HCT116 (cell line): ENCODE measurements at regions not wholly inside any gene's neighbourhood (a gene's known extent, or its start where the extent isn't known, plus 50 kb on each side); places are given as distances from the start of the nearest gene placed in this dataset.

Source experiments
- CTCF ChIP-seq, 3 experiments: fragments of 200-600 bp in 1 of 3; sonication (generic) in 1 of 3; IDR thresholded peaks in 2 of 3; conservative IDR thresholded peaks in 1 of 3; 2 replicates each; pipeline ENCODE4 v1.5.1; 2012 to 2017; ENCODE audit warnings: low read depth in 2 of 3, low read length in 2 of 3, antibody characterized with exemption in 1 of 3, borderline replicate concordance in 1 of 3, control low read depth in 1 of 3, mild to moderate bottlenecking in 1 of 3, mixed read lengths in 1 of 3, mixed run types in 1 of 3, moderate library complexity in 1 of 3; ENCODE audit not compliant: insufficient read depth in 1 of 3
- POLR2A ChIP-seq: IDR thresholded peaks from 2 replicates; pipeline ENCODE4 v1.7.0; 2011; ENCODE audit warnings: borderline replicate concordance; ENCODE audit not compliant: insufficient read depth, insufficient read length; ENCODE audit errors: extremely low read depth
- SIN3A ChIP-seq: IDR thresholded peaks from 2 replicates; pipeline ENCODE4 v1.6.1; 2012; ENCODE audit warnings: low read depth

DNA sequence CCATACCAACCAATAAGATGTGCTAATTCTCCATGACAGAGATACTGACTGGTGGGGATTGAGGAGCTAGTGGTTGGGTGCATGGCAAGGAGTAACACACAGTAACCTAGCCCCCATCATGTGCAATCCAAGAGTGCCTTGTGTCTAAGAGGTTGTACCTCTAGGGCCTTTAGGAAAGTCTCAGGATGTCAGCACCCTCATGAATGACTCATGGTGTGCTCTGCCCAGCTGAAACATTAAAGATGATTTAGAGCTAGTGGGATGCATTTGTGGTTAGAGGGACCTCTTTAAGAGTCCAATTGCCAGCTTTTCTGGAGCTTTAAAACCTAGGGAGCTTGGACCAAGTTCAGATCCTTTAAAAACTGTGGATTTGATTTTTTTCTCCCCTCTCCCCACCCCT lies 181.1 kb downstream of the HERPUD2 start:
- TF ChIP-seq POLR2A (no peak), CTCF (IDR thresholded peaks at IDR 0.05 in 2 of 3, conservative IDR thresholded peaks at IDR 0.05 in 1 of 3; ENCODE audit: borderline replicate concordance in 1 of 3, insufficient read depth in 1 of 3, low read depth in 2 of 3, low read length in 2 of 3) (no peak), SIN3A (no peak)
